Fibroblast of peridontal ligament (primary cell): ENCODE measurements at regions not wholly inside any gene's neighbourhood (a gene's known extent, or its start where the extent isn't known, plus 50 kb on each side); places are given as distances from the start of the nearest gene placed in this dataset.
"Not testable (repeated sequence)": the region's sequence is repeated elsewhere in the genome, so short reads cannot be mapped to it uniquely, and the experiment has no call there.

Experiments used
- DNase-seq: peaks from one replicate; pipeline ENCODE4 v3.0.0-alpha.2; 2010; ENCODE audit errors: extremely low read depth

GRCh38 chr6:14552891-14553290, 435.3 kb downstream of the CD83 start:
- no peak for DNase-seq

GRCh38 chr6:14553515-14553914, 435.9 kb downstream of the CD83 start:
- DNase-seq: no peak

GRCh38 chr6:14555804-14556203, 438.2 kb downstream of the CD83 start:
- no peak for DNase-seq

- peak; percentile 35 for DNase-seq
These were observed 442.4 kb downstream of the CD83 start for GRCh38 chr6:14559746-14560536.

- not testable (repeated sequence) for DNase-seq
These were observed 444.0 kb downstream of the CD83 start for GRCh38 chr6:14561563-14561962.

GRCh38 chr6:14567842-14568241, 450.3 kb downstream of the CD83 start:
- DNase-seq: no peak

- DNase-seq: no peak
These were observed 451.8 kb downstream of the CD83 start for GRCh38 chr6:14569394-14569793.

- not testable (repeated sequence) for DNase-seq
These were observed 452.3 kb downstream of the CD83 start for GRCh38 chr6:14569874-14570273.

GRCh38 chr6:14571001-14571400, 453.4 kb downstream of the CD83 start:
- no peak for DNase-seq

- DNase-seq: no peak
These were observed 454.2 kb downstream of the CD83 start for GRCh38 chr6:14571746-14572145.

- DNase-seq: no peak
These were observed 455.7 kb downstream of the CD83 start for GRCh38 chr6:14573267-14573666.

- no peak for DNase-seq
These were observed 456.2 kb downstream of the CD83 start for GRCh38 chr6:14573703-14574290.

- no peak for DNase-seq
These were observed 458.4 kb downstream of the CD83 start for GRCh38 chr6:14575961-14576360.

- no peak for DNase-seq
These were observed 461.4 kb downstream of the CD83 start for GRCh38 chr6:14578994-14579393.

- DNase-seq: no peak
These were observed 465.2 kb downstream of the CD83 start for GRCh38 chr6:14582749-14583148.

GRCh38 chr6:14583826-14584225, 466.3 kb downstream of the CD83 start:
- DNase-seq: no peak

GRCh38 chr6:14584450-14584849, 466.9 kb downstream of the CD83 start:
- DNase-seq: peak; percentile 8

- peak; percentile 17 for DNase-seq
These were observed 468.1 kb downstream of the CD83 start for GRCh38 chr6:14585689-14586088.

GRCh38 chr6:14589175-14589574, 471.6 kb downstream of the CD83 start:
- no peak for DNase-seq

- no peak for DNase-seq
These were observed 473.0 kb downstream of the CD83 start for GRCh38 chr6:14590586-14590985.

- DNase-seq: no peak
These were observed 474.4 kb downstream of the CD83 start for GRCh38 chr6:14591998-14592397.

- DNase-seq: no peak
These were observed 475.7 kb downstream of the CD83 start for GRCh38 chr6:14593286-14593685.

- DNase-seq: no peak
These were observed 478.2 kb downstream of the CD83 start for GRCh38 chr6:14595751-14596150.

- DNase-seq: peak; percentile 42
These were observed 478.8 kb downstream of the CD83 start for GRCh38 chr6:14596410-14596809.
